ENCODE measurements at regions not wholly inside any gene's neighbourhood (a gene's known extent, or its start where the extent isn't known, plus 50 kb on each side); places are given as distances from the start of the nearest gene placed in this dataset.
"Not testable (repeated sequence)": the region's sequence is repeated elsewhere in the genome, so short reads cannot be mapped to it uniquely, and the experiment has no call there.

GRCh38 chr2:21214085-21214484 lies 90.3 kb downstream of the TDRD15 start:
- TF ChIP-seq YY1 (IDR thresholded peaks at IDR 0.05; ENCODE audit: insufficient read depth, insufficient read length); SUZ12 (IDR thresholded peaks at IDR 0.05; ENCODE audit: extremely low read depth, insufficient read depth, insufficient read length): not testable (repeated sequence)
